Vagina (tissue), 2 donors: ENCODE measurements at regions not wholly inside any gene's neighbourhood (a gene's known extent, or its start where the extent isn't known, plus 50 kb on each side); places are given as distances from the start of the nearest gene placed in this dataset.

Source experiments
- DNase-seq, 2 donors: peaks; one replicate each; pipeline ENCODE4 v3.0.0-alpha.2; 2017; ENCODE audit errors: extremely low spot score in 2 of 2
- H3K27ac ChIP-seq: fragments of 200-600 bp; sonication (generic); one replicate; pipeline ENCODE4 v1.5.1; 2019
- H3K27me3 ChIP-seq: fragments of 200-600 bp; sonication (generic); one replicate; pipeline ENCODE4 v1.5.1; 2019
- H3K36me3 ChIP-seq, 2 donors: fragments of 200-600 bp; sonication (generic); one replicate each; pipeline ENCODE4 v1.5.1; 2017 to 2019
- H3K4me1 ChIP-seq: fragments of 200-600 bp; sonication (generic); one replicate; pipeline ENCODE4 v1.5.1; 2019
- H3K4me3 ChIP-seq, 2 donors: fragments of 200-600 bp; sonication (generic); 1 replicate in 1 of 2; 2 replicates in 1 of 2; pipeline ENCODE4 v1.5.1; 2016 to 2019
- H3K9me3 ChIP-seq: fragments of 200-600 bp; sonication (generic); one replicate; pipeline ENCODE4 v1.5.1; 2019
- CTCF ChIP-seq, 3 experiments: fragments of 450-650 bp in 2 of 3; fragments of 200-600 bp in 1 of 3; sonication (generic) in 1 of 3; IDR thresholded peaks; one replicate each; pipeline ENCODE4 v1.5.1; 2017 to 2019; ENCODE audit warnings: antibody characterized with exemption in 3 of 3, mild to moderate bottlenecking in 2 of 3, moderate library complexity in 2 of 3
- POLR2A ChIP-seq, 2 donors: fragments of 450-650 bp; IDR thresholded peaks; one replicate each; pipeline ENCODE4 v1.6.1; 2017; ENCODE audit warnings: antibody characterized with exemption in 2 of 2, mild to moderate bottlenecking in 2 of 2, moderate library complexity in 2 of 2
- POLR2AphosphoS5 ChIP-seq, 2 donors: sonication (generic); formaldehyde crosslinking; IDR thresholded peaks; one replicate each; pipeline ENCODE4 v1.9.0; 2017; ENCODE audit warnings: antibody characterized with exemption in 2 of 2, mild to moderate bottlenecking in 2 of 2, low read depth in 1 of 2; ENCODE audit not compliant: insufficient read depth in 1 of 2
- intact Hi-C: fragments of 100-400 bp; cut with DNase I; formaldehyde crosslinking; loops from one replicate; pipeline ENCODE4 v1.15.1; 2023

- TF ChIP-seq POLR2A (IDR thresholded peaks at IDR 0.05) (no peak), POLR2AphosphoS5 (IDR thresholded peaks at IDR 0.05; ENCODE audit: insufficient read depth in 1 of 2, low read depth in 1 of 2) (no peak)
- no peak overlapping the region for H3K27ac ChIP-seq
- H3K4me3 ChIP-seq: no peak overlapping the region
- H3K36me3 ChIP-seq: no peaks in the 10 kb centered on the region
- intact Hi-C loops: no loop called here
- no peak for DNase-seq
- H3K4me1 ChIP-seq: no peaks in the 10 kb centered on the region
- no peaks in the 10 kb centered on the region for H3K9me3 ChIP-seq
- no peaks in the 10 kb centered on the region for H3K27me3 ChIP-seq
Observed at GRCh38 chr2:234298918-234299317, 198.0 kb downstream of the ARL4C start.

GRCh38 chr2:234296991-234297390, 199.9 kb downstream of the ARL4C start:
- H3K27ac ChIP-seq: no peak overlapping the region
- no peak overlapping the region for H3K4me3 ChIP-seq
- TF ChIP-seq CTCF (IDR thresholded peaks at IDR 0.05): no peak
- no peak for TF ChIP-seq POLR2AphosphoS5 (IDR thresholded peaks at IDR 0.05; ENCODE audit: insufficient read depth in 1 of 2, low read depth in 1 of 2)
- TF ChIP-seq POLR2A (IDR thresholded peaks at IDR 0.05): no peak
- no peaks in the 10 kb centered on the region for H3K9me3 ChIP-seq
- DNase-seq: no peak
- H3K27me3 ChIP-seq: no peaks in the 10 kb centered on the region
- intact Hi-C loops: no loop called here
- H3K4me1 ChIP-seq: no peaks in the 10 kb centered on the region
- no peaks in the 10 kb centered on the region for H3K36me3 ChIP-seq

GRCh38 chr2:234293973-234294372, 202.9 kb downstream of the ARL4C start:
- Histone ChIP-seq H3K4me1 (peaks cover 15% of the 10 kb centered on the region), H3K4me3 (no peak overlapping the region), H3K27ac (no peak overlapping the region), H3K27me3 (no peaks in the 10 kb centered on the region), H3K9me3 (no peaks in the 10 kb centered on the region), H3K36me3 (no peaks in the 10 kb centered on the region)
- DNase-seq: no peak
- intact Hi-C loops: no loop called here
- TF ChIP-seq POLR2AphosphoS5 (IDR thresholded peaks at IDR 0.05; ENCODE audit: insufficient read depth in 1 of 2, low read depth in 1 of 2) (no peak), POLR2A (IDR thresholded peaks at IDR 0.05) (no peak)

- no peak for DNase-seq
- Histone ChIP-seq H3K4me3 (no peak overlapping the region), H3K36me3 (no peaks in the 10 kb centered on the region), H3K27me3 (no peaks in the 10 kb centered on the region), H3K27ac (no peak overlapping the region), H3K4me1 (peaks cover 15% of the 10 kb centered on the region), H3K9me3 (no peaks in the 10 kb centered on the region)
- intact Hi-C loops: no loop called here
- TF ChIP-seq POLR2A (IDR thresholded peaks at IDR 0.05) (no peak), CTCF (IDR thresholded peaks at IDR 0.05) (no peak), POLR2AphosphoS5 (IDR thresholded peaks at IDR 0.05; ENCODE audit: insufficient read depth in 1 of 2, low read depth in 1 of 2) (no peak)
Observed at GRCh38 chr2:234292962-234293243, 204.0 kb downstream of the ARL4C start.

- peaks cover 15% of the 10 kb centered on the region for H3K4me1 ChIP-seq
- H3K36me3 ChIP-seq: no peaks in the 10 kb centered on the region
- no peaks in the 10 kb centered on the region for H3K27me3 ChIP-seq
- H3K4me3 ChIP-seq: no peak overlapping the region
- intact Hi-C loops: no loop called here
- TF ChIP-seq CTCF (IDR thresholded peaks at IDR 0.05) (no peak), POLR2A (IDR thresholded peaks at IDR 0.05) (no peak), POLR2AphosphoS5 (IDR thresholded peaks at IDR 0.05; ENCODE audit: insufficient read depth in 1 of 2, low read depth in 1 of 2) (no peak)
- no peak overlapping the region for H3K27ac ChIP-seq
- peak in 1 of 2 donors; percentile 82 for DNase-seq
- H3K9me3 ChIP-seq: no peaks in the 10 kb centered on the region
Observed at GRCh38 chr2:234292205-234292961, 204.5 kb downstream of the ARL4C start.

GRCh38 chr2:234291765-234292204, 205.1 kb downstream of the ARL4C start:
- Histone ChIP-seq H3K27me3 (no peaks in the 10 kb centered on the region), H3K4me3 (no peak overlapping the region), H3K4me1 (peaks cover 15% of the 10 kb centered on the region), H3K9me3 (no peaks in the 10 kb centered on the region), H3K36me3 (no peaks in the 10 kb centered on the region), H3K27ac (no peak overlapping the region)
- intact Hi-C loops: no loop called here
- TF ChIP-seq POLR2A (IDR thresholded peaks at IDR 0.05): no peak
- no peak for TF ChIP-seq POLR2AphosphoS5 (IDR thresholded peaks at IDR 0.05; ENCODE audit: insufficient read depth in 1 of 2, low read depth in 1 of 2)
- no peak for TF ChIP-seq CTCF (IDR thresholded peaks at IDR 0.05)
- DNase-seq: no peak
